ENCODE measurements at regions not wholly inside any gene's neighbourhood (a gene's known extent, or its start where the extent isn't known, plus 50 kb on each side); places are given as distances from the start of the nearest gene placed in this dataset.

DNA sequence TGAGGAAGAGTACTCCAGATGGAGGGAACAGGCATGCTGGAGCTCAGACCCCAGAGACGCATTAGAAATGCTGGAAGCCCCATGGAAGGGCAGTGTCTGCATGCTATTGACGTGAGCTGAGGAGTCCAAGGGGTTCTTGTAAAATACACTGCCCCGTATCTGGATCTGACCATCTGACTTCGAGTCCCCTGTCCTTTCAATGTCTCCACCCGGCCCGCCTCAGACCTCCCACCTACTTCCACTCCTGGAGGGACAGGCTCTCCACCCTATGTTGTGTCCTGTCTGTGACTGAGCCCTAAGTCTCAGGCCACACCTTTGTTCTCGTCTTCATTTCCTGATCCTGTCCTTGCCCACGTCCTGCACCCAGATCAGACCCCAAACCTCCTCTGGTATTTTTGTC is 496.3 kb downstream of the CDH26 start:
- H3K9ac ChIP-seq (ENCODE audit: low read depth, low read length): no peak overlapping the region
- in situ Hi-C loops (cut with MboI; ENCODE audit: low sequenced_read_pairs): no loop called here
- H3K23ac ChIP-seq (ENCODE audit: low read depth, low read length): no peak overlapping the region
- no peak overlapping the region for H4K91ac ChIP-seq (ENCODE audit: insufficient read depth, low read depth, low read length)
- no peak overlapping the region for H3K18ac ChIP-seq (ENCODE audit: low read depth, low read length)
- H3K9me1 ChIP-seq (ENCODE audit: insufficient read depth, low read length): no peaks in the 10 kb centered on the region
- no peak overlapping the region for H2BK120ac ChIP-seq (ENCODE audit: low read depth, low read length)
- H2AFZ ChIP-seq (replicated peaks; ENCODE audit: low read length, poor library complexity): no peak overlapping the region
- ChIA-PET CTCF (no interaction called here), POLR2A (ENCODE audit: unreplicated experiment) (no interaction called here)
- no peaks in the 10 kb centered on the region for H4K20me1 ChIP-seq (ENCODE audit: insufficient read depth, low read length)
- no peak overlapping the region for H3K56ac ChIP-seq (ENCODE audit: extremely low read depth, insufficient read depth, low read length)
- BruUV-seq (replicated peaks): no TSS peak
- H3K27me3 ChIP-seq (ENCODE audit: control insufficient read depth, insufficient read depth, low read length): no peaks in the 10 kb centered on the region
- no peak for DNase-seq
- H3K14ac ChIP-seq (replicated peaks; ENCODE audit: low read depth, low read length): no peak overlapping the region
- H2BK20ac ChIP-seq (ENCODE audit: low read depth, low read length): no peak overlapping the region
- ATAC-seq (ENCODE audit: low read depth): no peak
- H2AK9ac ChIP-seq (replicated peaks; ENCODE audit: low read depth, low read length, poor library complexity): no peak overlapping the region
- no peaks in the 10 kb centered on the region for H3K79me1 ChIP-seq (ENCODE audit: low read depth in 1 of 2, low read length in 2 of 2)
- H3K4me1 ChIP-seq (ENCODE audit: control insufficient read depth, insufficient read depth, low read length): no peaks in the 10 kb centered on the region
- 57% methylated on average over 4 of the region's 8 CpGs; no CpG with 5 or more reads in 1 of the 2 experiments for WGBS, 2 experiments (ENCODE audit: extremely low coverage in 2 of 2, insufficient read length in 1 of 2)
- no peak overlapping the region for H4K5ac ChIP-seq (ENCODE audit: low read depth, low read length)
- no peak overlapping the region for H3K4me2 ChIP-seq (ENCODE audit: low read depth, low read length)
- H3K4me3 ChIP-seq (ENCODE audit: insufficient read depth, low read depth, low read length): no peak overlapping the region
- H2BK5ac ChIP-seq (ENCODE audit: low read depth, low read length, poor library complexity, severe bottlenecking): no peak overlapping the region
- H2AK5ac ChIP-seq (ENCODE audit: low read depth, low read length): no peak overlapping the region
- no peak overlapping the region for H2BK15ac ChIP-seq (ENCODE audit: low read depth, low read length)
- peaks cover 15% of the 10 kb centered on the region for H3K9me3 ChIP-seq (ENCODE audit: control insufficient read depth, insufficient read depth, low read length)
- H3K27ac ChIP-seq (ENCODE audit: insufficient read depth, low read length): no peak overlapping the region
- no peak overlapping the region for H3K4ac ChIP-seq (ENCODE audit: low read depth, low read length)
- H3K36me3 ChIP-seq (ENCODE audit: control insufficient read depth, insufficient read depth, low read length): no peaks in the 10 kb centered on the region
- intact Hi-C loops (cut with micrococcal nuclease): no loop called here
- TF ChIP-seq POLR2A (IDR thresholded peaks at IDR 0.05; ENCODE audit: low read depth, low read length) (no peak), SMC3 (IDR thresholded peaks at IDR 0.05; ENCODE audit: low read depth, low read length) (no peak), BHLHE40 (IDR thresholded peaks at IDR 0.05; ENCODE audit: low read depth, low read length) (no peak)
- TF ChIP-seq, protein P1, sequence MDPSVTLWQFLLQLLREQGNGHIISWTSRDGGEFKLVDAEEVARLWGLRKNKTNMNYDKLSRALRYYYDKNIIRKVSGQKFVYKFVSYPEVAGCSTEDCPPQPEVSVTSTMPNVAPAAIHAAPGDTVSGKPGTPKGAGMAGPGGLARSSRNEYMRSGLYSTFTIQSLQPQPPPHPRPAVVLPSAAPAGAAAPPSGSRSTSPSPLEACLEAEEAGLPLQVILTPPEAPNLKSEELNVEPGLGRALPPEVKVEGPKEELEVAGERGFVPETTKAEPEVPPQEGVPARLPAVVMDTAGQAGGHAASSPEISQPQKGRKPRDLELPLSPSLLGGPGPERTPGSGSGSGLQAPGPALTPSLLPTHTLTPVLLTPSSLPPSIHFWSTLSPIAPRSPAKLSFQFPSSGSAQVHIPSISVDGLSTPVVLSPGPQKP (IDR thresholded peaks at IDR 0.05; ENCODE audit: borderline replicate concordance, low read depth, low read length): no peak
- dilution Hi-C loops (cut with HindIII; ENCODE audit: low sequenced_read_pairs, unreplicated experiment): no loop called here
- no peak overlapping the region for H4K8ac ChIP-seq (ENCODE audit: low read depth in 2 of 2, low read length in 2 of 2)
